ENCODE measurements at regions not wholly inside any gene's neighbourhood (a gene's known extent, or its start where the extent isn't known, plus 50 kb on each side); places are given as distances from the start of the nearest gene placed in this dataset.
"Not testable (repeated sequence)": the region's sequence is repeated elsewhere in the genome, so short reads cannot be mapped to it uniquely, and the experiment has no call there.

GRCh38 chr5:85293145-85293785 lies 908.6 kb upstream of the EDIL3 start:
- Mint-ChIP-seq H3K36me3 (no peaks in the 10 kb centered on the region), H3K9me3 (peaks cover 7 to 12% of the 10 kb centered on the region in 2 donors), H3K27ac (no peak overlapping the region)
- ATAC-seq (no peak), DNase-seq (ENCODE audit: low spot score in 2 of 2) (no peak)

GRCh38 chr5:85304524-85304923 lies 919.8 kb upstream of the EDIL3 start:
- Mint-ChIP-seq H3K36me3 (no peaks in the 10 kb centered on the region), H3K27ac (no peak overlapping the region), H3K9me3 (no peaks in the 10 kb centered on the region)
- DNase-seq (ENCODE audit: low spot score in 2 of 2): no peak
- no peak for ATAC-seq

- no peaks in the 10 kb centered on the region for H3K9me3 Mint-ChIP-seq
- ATAC-seq (no peak), DNase-seq (ENCODE audit: low spot score in 2 of 2) (no peak)
- H3K27ac Mint-ChIP-seq: no peak overlapping the region
- no peaks in the 10 kb centered on the region for H3K36me3 Mint-ChIP-seq
These were observed 921.1 kb upstream of the EDIL3 start for GRCh38 chr5:85305766-85306165.

- no peaks in the 10 kb centered on the region for H3K9me3 Mint-ChIP-seq
- H3K36me3 Mint-ChIP-seq: no peaks in the 10 kb centered on the region
These were observed 926.9 kb upstream of the EDIL3 start for GRCh38 chr5:85311536-85311935.

GRCh38 chr5:85320495-85320894 lies 935.8 kb upstream of the EDIL3 start:
- H3K36me3 Mint-ChIP-seq: no peaks in the 10 kb centered on the region
- H3K27ac Mint-ChIP-seq: no peak overlapping the region
- H3K9me3 Mint-ChIP-seq: peaks cover 0 to 2% of the 10 kb centered on the region in 2 donors
- ATAC-seq (no peak), DNase-seq (ENCODE audit: low spot score in 2 of 2) (no peak)

More at GRCh38 chr5:85311536-85311935, 926.9 kb upstream of the EDIL3 start:
- ATAC-seq: no peak
- DNase-seq (ENCODE audit: low spot score in 2 of 2): no peak
- no peak overlapping the region for H3K27ac Mint-ChIP-seq

- no peak for DNase-seq (ENCODE audit: low spot score in 2 of 2)
- H3K27ac Mint-ChIP-seq: no peak overlapping the region
- H3K36me3 Mint-ChIP-seq: no peaks in the 10 kb centered on the region
- no peak for ATAC-seq
- peaks cover 3 to 5% of the 10 kb centered on the region in 2 donors for H3K9me3 Mint-ChIP-seq
These were observed 948.6 kb upstream of the EDIL3 start for GRCh38 chr5:85333276-85333675.

- no peak for ATAC-seq
- DNase-seq (ENCODE audit: low spot score in 2 of 2): no peak
- Mint-ChIP-seq H3K27ac (no peak overlapping the region), H3K36me3 (no peaks in the 10 kb centered on the region), H3K9me3 (peaks cover 0 to 3% of the 10 kb centered on the region in 2 donors)
These were observed 952.8 kb upstream of the EDIL3 start for GRCh38 chr5:85337435-85337834.

- Mint-ChIP-seq H3K9me3 (peaks cover 8 to 14% of the 10 kb centered on the region in 2 donors), H3K27ac (no peak overlapping the region), H3K36me3 (peaks cover 0 to 5% of the 10 kb centered on the region in 2 donors)
- DNase-seq (ENCODE audit: low spot score in 2 of 2): no peak
- no peak for ATAC-seq
These were observed 956.1 kb upstream of the EDIL3 start for GRCh38 chr5:85340790-85341189.

GRCh38 chr5:85345818-85346217 lies 961.1 kb upstream of the EDIL3 start:
- peaks cover 16 to 20% of the 10 kb centered on the region in 2 donors for H3K9me3 Mint-ChIP-seq
- DNase-seq (ENCODE audit: low spot score in 2 of 2) (no peak), ATAC-seq (no peak)
- no peak overlapping the region for H3K27ac Mint-ChIP-seq
- H3K36me3 Mint-ChIP-seq: peaks cover 0 to 5% of the 10 kb centered on the region in 2 donors

GRCh38 chr5:85357309-85357708 lies 972.6 kb upstream of the EDIL3 start:
- ATAC-seq (no peak), DNase-seq (ENCODE audit: low spot score in 2 of 2) (no peak)
- H3K27ac Mint-ChIP-seq: no peak overlapping the region
- no peaks in the 10 kb centered on the region for H3K36me3 Mint-ChIP-seq
- H3K9me3 Mint-ChIP-seq: peaks cover 3% of the 10 kb centered on the region in 2 donors

- no peak overlapping the region for H3K27ac Mint-ChIP-seq
- ATAC-seq (no peak), DNase-seq (ENCODE audit: low spot score in 2 of 2) (no peak)
- no peaks in the 10 kb centered on the region for H3K36me3 Mint-ChIP-seq
- peaks cover 0 to 4% of the 10 kb centered on the region in 2 donors for H3K9me3 Mint-ChIP-seq
These were observed 990.8 kb upstream of the EDIL3 start for GRCh38 chr5:85375525-85375924.

GRCh38 chr5:85388770-85389169 lies 1004.1 kb upstream of the EDIL3 start:
- Mint-ChIP-seq H3K9me3 (peaks cover 0 to 5% of the 10 kb centered on the region in 2 donors), H3K36me3 (no peaks in the 10 kb centered on the region), H3K27ac (no peak overlapping the region)
- DNase-seq (ENCODE audit: low spot score in 2 of 2) (no peak), ATAC-seq (no peak)

GRCh38 chr5:85392309-85392708 lies 1007.6 kb upstream of the EDIL3 start:
- not testable (repeated sequence) for ATAC-seq; DNase-seq (ENCODE audit: low spot score in 2 of 2)

GRCh38 chr5:85395526-85395925 lies 1010.8 kb upstream of the EDIL3 start:
- Mint-ChIP-seq H3K9me3 (no peaks in the 10 kb centered on the region), H3K27ac (no peak overlapping the region), H3K36me3 (no peaks in the 10 kb centered on the region)
- ATAC-seq (no peak), DNase-seq (ENCODE audit: low spot score in 2 of 2) (no peak)

More at GRCh38 chr5:85392309-85392708, 1007.6 kb upstream of the EDIL3 start:
- not testable (repeated sequence) for H3K9me3 Mint-ChIP-seq, H3K36me3 Mint-ChIP-seq, H3K27ac Mint-ChIP-seq

GRCh38 chr5:85397451-85397850 lies 1012.8 kb upstream of the EDIL3 start:
- ATAC-seq (no peak), DNase-seq (ENCODE audit: low spot score in 2 of 2) (no peak)
- no peak overlapping the region for H3K27ac Mint-ChIP-seq
- no peaks in the 10 kb centered on the region for H3K9me3 Mint-ChIP-seq
- no peaks in the 10 kb centered on the region for H3K36me3 Mint-ChIP-seq

- DNase-seq (ENCODE audit: low spot score in 2 of 2) (no peak), ATAC-seq (no peak)
- H3K27ac Mint-ChIP-seq: no peak overlapping the region
- peaks cover 0 to 5% of the 10 kb centered on the region in 2 donors for H3K36me3 Mint-ChIP-seq
- peaks cover 15 to 19% of the 10 kb centered on the region in 2 donors for H3K9me3 Mint-ChIP-seq
These were observed 1043.8 kb upstream of the EDIL3 start for GRCh38 chr5:85428426-85428934.

- not testable (repeated sequence) for H3K36me3 Mint-ChIP-seq; H3K27ac Mint-ChIP-seq; ATAC-seq; DNase-seq (ENCODE audit: low spot score in 2 of 2)
- H3K9me3 Mint-ChIP-seq: peaks cover 28 to 35% of the 10 kb centered on the region in 2 donors
These were observed 1047.0 kb upstream of the EDIL3 start for GRCh38 chr5:85431726-85432125.

- peaks cover 16 to 17% of the 10 kb centered on the region in 2 donors for H3K9me3 Mint-ChIP-seq
- no peaks in the 10 kb centered on the region for H3K36me3 Mint-ChIP-seq
- H3K27ac Mint-ChIP-seq: no peak overlapping the region
- ATAC-seq (no peak), DNase-seq (ENCODE audit: low spot score in 2 of 2) (no peak)
These were observed 1056.5 kb upstream of the EDIL3 start for GRCh38 chr5:85441156-85441555.

All from activated naive CD4-positive, alpha-beta T cell treated with anti-CD3 and anti-CD28 coated beads, Interleukin-2, amount 50 U/mL, for 72 hours (primary cell).